GM23338 (cell line): ENCODE measurements at regions not wholly inside any gene's neighbourhood (a gene's known extent, or its start where the extent isn't known, plus 50 kb on each side); places are given as distances from the start of the nearest gene placed in this dataset.

Experiments
- ATAC-seq: fragments of 200-7000 bp; cut with Tn5 transposase; 3 replicates; pipeline ENCODE4 v1.9.1; 2020
- DNase-seq: peaks from one replicate; pipeline ENCODE4 v3.0.0-alpha.2; 2015; ENCODE audit warnings: low spot score
- H2AFZ ChIP-seq: fragments of 200-600 bp; sonication (generic); 2 replicates; pipeline ENCODE4 v1.8.0; 2016; ENCODE audit warnings: antibody characterized with exemption, mild to moderate bottlenecking, moderate library complexity
- H3F3A ChIP-seq: fragments of 200-600 bp; sonication (generic); replicated peaks from 2 replicates; pipeline ENCODE4 v1.8.0; 2017; ENCODE audit warnings: antibody characterized with exemption, mixed run types, low read depth
- H3K27ac ChIP-seq: fragments of 200-600 bp; sonication (generic); 2 replicates; pipeline ENCODE4 v1.6.1; 2016; ENCODE audit warnings: low read depth
- H3K27me3 ChIP-seq: fragments of 200-600 bp; sonication (generic); 2 replicates; pipeline ENCODE4 v1.8.0; 2016; ENCODE audit warnings: mild to moderate bottlenecking, mixed run types, moderate library complexity; ENCODE audit not compliant: insufficient read depth
- H3K36me3 ChIP-seq: fragments of 200-600 bp; sonication (generic); 2 replicates; pipeline ENCODE4 v1.8.0; 2016; ENCODE audit warnings: mild to moderate bottlenecking; ENCODE audit not compliant: insufficient read depth
- H3K4me1 ChIP-seq: fragments of 200-600 bp; sonication (generic); 2 replicates; pipeline ENCODE4 v1.8.0; 2016; ENCODE audit warnings: mild to moderate bottlenecking, moderate library complexity; ENCODE audit not compliant: insufficient read depth
- H3K4me2 ChIP-seq: fragments of 200-600 bp; sonication (generic); 2 replicates; pipeline ENCODE4 v1.7.1; 2017; ENCODE audit warnings: mixed run types
- H3K4me3 ChIP-seq: fragments of 200-600 bp; sonication (generic); 2 replicates; pipeline ENCODE4 v1.6.1; 2016; ENCODE audit warnings: mixed run types
- H3K79me2 ChIP-seq: fragments of 200-600 bp; sonication (generic); replicated peaks from 2 replicates; pipeline ENCODE4 v1.8.0; 2017; ENCODE audit warnings: mild to moderate bottlenecking; ENCODE audit not compliant: insufficient read depth
- H3K9me2 ChIP-seq: fragments of 200-600 bp; sonication (generic); 2 replicates; pipeline ENCODE4 v1.8.0; 2017; ENCODE audit not compliant: insufficient read depth
- H4K20me1 ChIP-seq: fragments of 200-600 bp; sonication (generic); replicated peaks from 2 replicates; pipeline ENCODE4 v1.8.0; 2017; ENCODE audit warnings: mild to moderate bottlenecking; ENCODE audit not compliant: insufficient read depth
- H3K27ac Mint-ChIP-seq: 2 replicates; pipeline ENCODE4 v1.8.0; 2020; ENCODE audit warnings: inconsistent platforms, mild to moderate bottlenecking, moderate library complexity, mixed read lengths
- H3K27me3 Mint-ChIP-seq: 3 replicates; pipeline ENCODE4 v1.8.0; 2022; ENCODE audit warnings: low read depth, mild to moderate bottlenecking, moderate library complexity, mixed read lengths, inconsistent platforms; ENCODE audit not compliant: insufficient read depth, poor library complexity
- H3K36me3 Mint-ChIP-seq: 3 replicates; pipeline ENCODE4 v1.8.0; 2021; ENCODE audit warnings: low read depth, mild to moderate bottlenecking, inconsistent platforms, moderate library complexity, mixed read lengths
- H3K4me1 Mint-ChIP-seq: 3 replicates; pipeline ENCODE4 v1.8.0; 2020; ENCODE audit warnings: mild to moderate bottlenecking, inconsistent platforms, mixed read lengths
- H3K4me3 Mint-ChIP-seq: 3 replicates; pipeline ENCODE4 v1.8.0; 2021; ENCODE audit warnings: moderate library complexity, mild to moderate bottlenecking, inconsistent platforms, mixed read lengths
- H3K9me3 Mint-ChIP-seq: 3 replicates; pipeline ENCODE4 v1.8.0; 2020; ENCODE audit warnings: moderate library complexity, mild to moderate bottlenecking, inconsistent platforms, mixed read lengths
- CREB1 ChIP-seq: fragments of 250-450 bp; sonication (Bioruptor Pico); IDR thresholded peaks from 2 replicates; pipeline ENCODE4 v1.5.0; 2020; ENCODE audit warnings: low read depth, mild to moderate bottlenecking, moderate library complexity
- EZH2 ChIP-seq: fragments of 200-600 bp; sonication (generic); IDR thresholded peaks from one replicate; pipeline ENCODE4 v1.8.0; 2017; ENCODE audit warnings: antibody characterized with exemption, mild to moderate bottlenecking, low read depth; ENCODE audit not compliant: unreplicated experiment
- EZH2phosphoT487 ChIP-seq: fragments of 200-600 bp; sonication (generic); IDR thresholded peaks from one replicate; pipeline ENCODE4 v1.8.1; 2018; ENCODE audit warnings: antibody characterized with exemption; ENCODE audit not compliant: unreplicated experiment
- JUNB ChIP-seq: IDR thresholded peaks from one replicate; pipeline ENCODE4 v1.6.1; 2016; ENCODE audit warnings: antibody characterized with exemption; ENCODE audit not compliant: unreplicated experiment
- NANOG ChIP-seq: IDR thresholded peaks from 2 replicates; pipeline ENCODE4 v1.6.1; 2016; ENCODE audit warnings: antibody characterized with exemption, borderline replicate concordance
- POLR2AphosphoS5 ChIP-seq: IDR thresholded peaks from 2 replicates; pipeline ENCODE4 v1.6.1; 2016; ENCODE audit warnings: antibody characterized with exemption, low read depth
- STAT1 ChIP-seq: IDR thresholded peaks from one replicate; pipeline ENCODE4 v1.6.1; 2016; ENCODE audit warnings: antibody characterized with exemption; ENCODE audit not compliant: unreplicated experiment
- ZNF114 ChIP-seq: fragments of 250-450 bp; sonication (Bioruptor Pico); IDR thresholded peaks from 2 replicates; pipeline ENCODE4 v1.5.0; 2020; ENCODE audit warnings: mild to moderate bottlenecking, moderate library complexity
- ZNF331 ChIP-seq: fragments of 250-450 bp; sonication (Bioruptor Pico); IDR thresholded peaks from 2 replicates; pipeline ENCODE4 v1.5.0; 2020; ENCODE audit warnings: low read depth, mild to moderate bottlenecking, moderate library complexity
- TF ChIP-seq, protein P1 (sequence below): IDR thresholded peaks from 2 replicates; pipeline ENCODE4 v1.6.1; 2016; ENCODE audit warnings: antibody characterized with exemption
- TF ChIP-seq, protein P2 (sequence below): fragments of 250-450 bp; sonication (Bioruptor Pico); IDR thresholded peaks from 2 replicates; pipeline ENCODE4 v1.5.0; 2020; ENCODE audit warnings: mild to moderate bottlenecking, moderate library complexity
- TF ChIP-seq, protein P3 (sequence below): IDR thresholded peaks from one replicate; pipeline ENCODE4 v1.6.1; 2018; ENCODE audit warnings: antibody characterized with exemption; ENCODE audit not compliant: unreplicated experiment
- TF ChIP-seq, protein P4 (sequence below), 2 experiments: fragments of 200-600 bp in 1 of 2; sonication (generic) in 1 of 2; conservative IDR thresholded peaks; 2 replicates each; pipeline versions ENCODE4 v1.5.1 to v1.6.1; 2016 to 2017; ENCODE audit warnings: antibody characterized with exemption in 2 of 2, low read depth in 2 of 2, mild to moderate bottlenecking in 2 of 2, moderate library complexity in 1 of 2

DNA sequence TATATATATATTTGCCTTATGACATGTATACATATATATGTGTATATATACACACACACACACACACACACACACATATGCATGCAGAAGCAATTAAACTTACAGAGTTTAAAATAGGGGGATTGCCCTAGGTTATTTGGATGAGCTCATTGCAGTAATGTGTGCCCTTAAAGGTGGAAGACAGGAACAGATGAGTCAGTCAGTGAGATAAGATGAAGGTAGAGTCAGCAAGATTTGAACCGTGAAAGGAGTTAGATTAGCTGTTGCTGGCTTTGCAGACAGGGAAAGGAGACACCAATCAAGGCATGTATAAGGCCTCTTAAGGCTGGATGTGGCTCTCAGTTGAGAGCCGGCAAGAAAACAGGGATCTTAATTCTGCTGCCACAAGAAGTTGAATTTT lies 902.4 kb upstream of the RAG2 start:
- Mint-ChIP-seq H3K4me1 (peaks cover 16% of the 10 kb centered on the region; the same call in 2 of the 3 replicates), H3K27me3 (no peaks in the 10 kb centered on the region), H3K36me3 (no peaks in the 10 kb centered on the region), H3K27ac (no peak overlapping the region), H3K9me3 (no peaks in the 10 kb centered on the region), H3K4me3 (no peak overlapping the region)
- H3F3A ChIP-seq: no peaks in the 10 kb centered on the region
- no peaks in the 10 kb centered on the region for H3K27me3 ChIP-seq
- no peaks in the 10 kb centered on the region for H4K20me1 ChIP-seq
- H3K4me1 ChIP-seq: no peaks in the 10 kb centered on the region
- DNase-seq: no peak
- H3K36me3 ChIP-seq: peaks cover 3% of the 10 kb centered on the region; the same call in 1 of the 2 replicates
- H3K27ac ChIP-seq: no peak overlapping the region
- no peaks in the 10 kb centered on the region for H3K79me2 ChIP-seq
- H3K9me2 ChIP-seq: no peaks in the 10 kb centered on the region
- H3K4me2 ChIP-seq: no peak overlapping the region
- no peak overlapping the region for H2AFZ ChIP-seq
- no peak overlapping the region for H3K4me3 ChIP-seq
- ATAC-seq: no peak
- TF ChIP-seq JUNB: no peak
- TF ChIP-seq, protein P1, sequence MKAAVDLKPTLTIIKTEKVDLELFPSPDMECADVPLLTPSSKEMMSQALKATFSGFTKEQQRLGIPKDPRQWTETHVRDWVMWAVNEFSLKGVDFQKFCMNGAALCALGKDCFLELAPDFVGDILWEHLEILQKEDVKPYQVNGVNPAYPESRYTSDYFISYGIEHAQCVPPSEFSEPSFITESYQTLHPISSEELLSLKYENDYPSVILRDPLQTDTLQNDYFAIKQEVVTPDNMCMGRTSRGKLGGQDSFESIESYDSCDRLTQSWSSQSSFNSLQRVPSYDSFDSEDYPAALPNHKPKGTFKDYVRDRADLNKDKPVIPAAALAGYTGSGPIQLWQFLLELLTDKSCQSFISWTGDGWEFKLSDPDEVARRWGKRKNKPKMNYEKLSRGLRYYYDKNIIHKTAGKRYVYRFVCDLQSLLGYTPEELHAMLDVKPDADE: no peak
- TF ChIP-seq EZH2: no peak
- no peak for TF ChIP-seq NANOG
- TF ChIP-seq EZH2phosphoT487: no peak
- TF ChIP-seq STAT1: no peak
- TF ChIP-seq, protein P2, sequence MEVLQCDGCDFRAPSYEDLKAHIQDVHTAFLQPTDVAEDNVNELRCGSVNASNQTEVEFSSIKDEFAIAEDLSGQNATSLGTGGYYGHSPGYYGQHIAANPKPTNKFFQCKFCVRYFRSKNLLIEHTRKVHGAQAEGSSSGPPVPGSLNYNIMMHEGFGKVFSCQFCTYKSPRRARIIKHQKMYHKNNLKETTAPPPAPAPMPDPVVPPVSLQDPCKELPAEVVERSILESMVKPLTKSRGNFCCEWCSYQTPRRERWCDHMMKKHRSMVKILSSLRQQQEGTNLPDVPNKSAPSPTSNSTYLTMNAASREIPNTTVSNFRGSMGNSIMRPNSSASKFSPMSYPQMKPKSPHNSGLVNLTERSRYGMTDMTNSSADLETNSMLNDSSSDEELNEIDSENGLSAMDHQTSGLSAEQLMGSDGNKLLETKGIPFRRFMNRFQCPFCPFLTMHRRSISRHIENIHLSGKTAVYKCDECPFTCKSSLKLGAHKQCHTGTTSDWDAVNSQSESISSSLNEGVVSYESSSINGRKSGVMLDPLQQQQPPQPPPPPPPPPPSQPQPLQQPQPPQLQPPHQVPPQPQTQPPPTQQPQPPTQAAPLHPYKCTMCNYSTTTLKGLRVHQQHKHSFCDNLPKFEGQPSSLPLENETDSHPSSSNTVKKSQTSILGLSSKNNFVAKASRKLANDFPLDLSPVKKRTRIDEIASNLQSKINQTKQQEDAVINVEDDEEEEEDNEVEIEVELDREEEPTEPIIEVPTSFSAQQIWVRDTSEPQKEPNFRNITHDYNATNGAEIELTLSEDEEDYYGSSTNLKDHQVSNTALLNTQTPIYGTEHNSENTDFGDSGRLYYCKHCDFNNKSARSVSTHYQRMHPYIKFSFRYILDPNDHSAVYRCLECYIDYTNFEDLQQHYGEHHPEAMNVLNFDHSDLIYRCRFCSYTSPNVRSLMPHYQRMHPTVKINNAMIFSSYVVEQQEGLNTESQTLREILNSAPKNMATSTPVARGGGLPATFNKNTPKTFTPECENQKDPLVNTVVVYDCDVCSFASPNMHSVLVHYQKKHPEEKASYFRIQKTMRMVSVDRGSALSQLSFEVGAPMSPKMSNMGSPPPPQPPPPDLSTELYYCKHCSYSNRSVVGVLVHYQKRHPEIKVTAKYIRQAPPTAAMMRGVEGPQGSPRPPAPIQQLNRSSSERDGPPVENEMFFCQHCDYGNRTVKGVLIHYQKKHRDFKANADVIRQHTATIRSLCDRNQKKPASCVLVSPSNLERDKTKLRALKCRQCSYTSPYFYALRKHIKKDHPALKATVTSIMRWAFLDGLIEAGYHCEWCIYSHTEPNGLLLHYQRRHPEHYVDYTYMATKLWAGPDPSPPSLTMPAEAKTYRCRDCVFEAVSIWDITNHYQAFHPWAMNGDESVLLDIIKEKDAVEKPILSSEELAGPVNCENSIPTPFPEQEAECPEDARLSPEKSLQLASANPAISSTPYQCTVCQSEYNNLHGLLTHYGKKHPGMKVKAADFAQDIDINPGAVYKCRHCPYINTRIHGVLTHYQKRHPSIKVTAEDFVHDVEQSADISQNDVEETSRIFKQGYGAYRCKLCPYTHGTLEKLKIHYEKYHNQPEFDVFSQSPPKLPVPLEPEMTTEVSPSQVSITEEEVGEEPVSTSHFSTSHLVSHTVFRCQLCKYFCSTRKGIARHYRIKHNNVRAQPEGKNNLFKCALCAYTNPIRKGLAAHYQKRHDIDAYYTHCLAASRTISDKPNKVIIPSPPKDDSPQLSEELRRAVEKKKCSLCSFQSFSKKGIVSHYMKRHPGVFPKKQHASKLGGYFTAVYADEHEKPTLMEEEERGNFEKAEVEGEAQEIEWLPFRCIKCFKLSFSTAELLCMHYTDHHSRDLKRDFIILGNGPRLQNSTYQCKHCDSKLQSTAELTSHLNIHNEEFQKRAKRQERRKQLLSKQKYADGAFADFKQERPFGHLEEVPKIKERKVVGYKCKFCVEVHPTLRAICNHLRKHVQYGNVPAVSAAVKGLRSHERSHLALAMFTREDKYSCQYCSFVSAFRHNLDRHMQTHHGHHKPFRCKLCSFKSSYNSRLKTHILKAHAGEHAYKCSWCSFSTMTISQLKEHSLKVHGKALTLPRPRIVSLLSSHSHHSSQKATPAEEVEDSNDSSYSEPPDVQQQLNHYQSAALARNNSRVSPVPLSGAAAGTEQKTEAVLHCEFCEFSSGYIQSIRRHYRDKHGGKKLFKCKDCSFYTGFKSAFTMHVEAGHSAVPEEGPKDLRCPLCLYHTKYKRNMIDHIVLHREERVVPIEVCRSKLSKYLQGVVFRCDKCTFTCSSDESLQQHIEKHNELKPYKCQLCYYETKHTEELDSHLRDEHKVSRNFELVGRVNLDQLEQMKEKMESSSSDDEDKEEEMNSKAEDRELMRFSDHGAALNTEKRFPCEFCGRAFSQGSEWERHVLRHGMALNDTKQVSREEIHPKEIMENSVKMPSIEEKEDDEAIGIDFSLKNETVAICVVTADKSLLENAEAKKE (CRISPR knock-in tag): no peak
- TF ChIP-seq ZNF114 (CRISPR knock-in tag): no peak
- TF ChIP-seq POLR2AphosphoS5: no peak
- TF ChIP-seq, protein P3, sequence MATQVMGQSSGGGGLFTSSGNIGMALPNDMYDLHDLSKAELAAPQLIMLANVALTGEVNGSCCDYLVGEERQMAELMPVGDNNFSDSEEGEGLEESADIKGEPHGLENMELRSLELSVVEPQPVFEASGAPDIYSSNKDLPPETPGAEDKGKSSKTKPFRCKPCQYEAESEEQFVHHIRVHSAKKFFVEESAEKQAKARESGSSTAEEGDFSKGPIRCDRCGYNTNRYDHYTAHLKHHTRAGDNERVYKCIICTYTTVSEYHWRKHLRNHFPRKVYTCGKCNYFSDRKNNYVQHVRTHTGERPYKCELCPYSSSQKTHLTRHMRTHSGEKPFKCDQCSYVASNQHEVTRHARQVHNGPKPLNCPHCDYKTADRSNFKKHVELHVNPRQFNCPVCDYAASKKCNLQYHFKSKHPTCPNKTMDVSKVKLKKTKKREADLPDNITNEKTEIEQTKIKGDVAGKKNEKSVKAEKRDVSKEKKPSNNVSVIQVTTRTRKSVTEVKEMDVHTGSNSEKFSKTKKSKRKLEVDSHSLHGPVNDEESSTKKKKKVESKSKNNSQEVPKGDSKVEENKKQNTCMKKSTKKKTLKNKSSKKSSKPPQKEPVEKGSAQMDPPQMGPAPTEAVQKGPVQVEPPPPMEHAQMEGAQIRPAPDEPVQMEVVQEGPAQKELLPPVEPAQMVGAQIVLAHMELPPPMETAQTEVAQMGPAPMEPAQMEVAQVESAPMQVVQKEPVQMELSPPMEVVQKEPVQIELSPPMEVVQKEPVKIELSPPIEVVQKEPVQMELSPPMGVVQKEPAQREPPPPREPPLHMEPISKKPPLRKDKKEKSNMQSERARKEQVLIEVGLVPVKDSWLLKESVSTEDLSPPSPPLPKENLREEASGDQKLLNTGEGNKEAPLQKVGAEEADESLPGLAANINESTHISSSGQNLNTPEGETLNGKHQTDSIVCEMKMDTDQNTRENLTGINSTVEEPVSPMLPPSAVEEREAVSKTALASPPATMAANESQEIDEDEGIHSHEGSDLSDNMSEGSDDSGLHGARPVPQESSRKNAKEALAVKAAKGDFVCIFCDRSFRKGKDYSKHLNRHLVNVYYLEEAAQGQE: no peak
- TF ChIP-seq CREB1 (CRISPR knock-in tag): no peak
- TF ChIP-seq ZNF331 (CRISPR knock-in tag): no peak
- TF ChIP-seq, protein P4, sequence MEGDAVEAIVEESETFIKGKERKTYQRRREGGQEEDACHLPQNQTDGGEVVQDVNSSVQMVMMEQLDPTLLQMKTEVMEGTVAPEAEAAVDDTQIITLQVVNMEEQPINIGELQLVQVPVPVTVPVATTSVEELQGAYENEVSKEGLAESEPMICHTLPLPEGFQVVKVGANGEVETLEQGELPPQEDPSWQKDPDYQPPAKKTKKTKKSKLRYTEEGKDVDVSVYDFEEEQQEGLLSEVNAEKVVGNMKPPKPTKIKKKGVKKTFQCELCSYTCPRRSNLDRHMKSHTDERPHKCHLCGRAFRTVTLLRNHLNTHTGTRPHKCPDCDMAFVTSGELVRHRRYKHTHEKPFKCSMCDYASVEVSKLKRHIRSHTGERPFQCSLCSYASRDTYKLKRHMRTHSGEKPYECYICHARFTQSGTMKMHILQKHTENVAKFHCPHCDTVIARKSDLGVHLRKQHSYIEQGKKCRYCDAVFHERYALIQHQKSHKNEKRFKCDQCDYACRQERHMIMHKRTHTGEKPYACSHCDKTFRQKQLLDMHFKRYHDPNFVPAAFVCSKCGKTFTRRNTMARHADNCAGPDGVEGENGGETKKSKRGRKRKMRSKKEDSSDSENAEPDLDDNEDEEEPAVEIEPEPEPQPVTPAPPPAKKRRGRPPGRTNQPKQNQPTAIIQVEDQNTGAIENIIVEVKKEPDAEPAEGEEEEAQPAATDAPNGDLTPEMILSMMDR (conservative IDR thresholded peaks at IDR 0.05; ENCODE audit: low read depth in 2 of 2): no peak
